ENCODE measurements at regions not wholly inside any gene's neighbourhood (a gene's known extent, or its start where the extent isn't known, plus 50 kb on each side); places are given as distances from the start of the nearest gene placed in this dataset.
A peak's percentile ranks its signal among the peaks of the same experiment; 100 is the strongest.

DNA sequence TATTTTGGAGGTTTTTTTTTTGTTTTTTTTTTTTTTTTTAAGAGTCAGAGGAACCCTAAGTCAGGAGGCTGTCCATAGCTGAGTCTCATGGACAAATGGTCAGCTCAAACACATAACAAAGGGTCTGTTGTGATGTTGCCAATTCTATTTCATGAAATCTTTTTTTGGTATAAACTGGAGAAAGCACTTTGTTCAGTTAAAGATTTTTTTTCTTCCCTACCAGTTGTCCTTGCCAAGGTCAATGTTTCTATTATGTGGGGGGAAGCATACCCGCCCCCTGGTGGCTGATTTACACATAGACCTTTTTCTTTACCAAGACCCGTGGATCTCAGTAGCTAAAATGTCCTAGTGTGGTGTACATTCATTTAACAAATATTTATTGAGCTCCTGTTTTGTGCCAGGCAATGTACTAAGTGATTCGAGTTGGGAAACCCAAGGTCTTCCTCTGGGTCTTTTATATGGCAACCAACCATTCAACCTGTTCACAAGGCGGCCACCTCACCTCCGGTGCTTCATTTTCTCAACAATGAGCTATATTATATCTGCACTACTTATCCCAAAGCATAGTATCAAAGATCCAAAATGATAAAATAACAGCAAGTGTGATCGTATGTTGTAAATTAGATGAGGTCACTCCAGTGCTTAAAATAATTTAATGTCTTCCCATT, 214.5 kb downstream of the PAH start:
- TF ChIP-seq CREB1 (IDR thresholded peaks at IDR 0.05; ENCODE audit: low read depth) (no peak), RAD21 (IDR thresholded peaks at IDR 0.05; ENCODE audit: low read depth) (peak; percentile 48; the same call in 1 of the 2 replicates)

DNA sequence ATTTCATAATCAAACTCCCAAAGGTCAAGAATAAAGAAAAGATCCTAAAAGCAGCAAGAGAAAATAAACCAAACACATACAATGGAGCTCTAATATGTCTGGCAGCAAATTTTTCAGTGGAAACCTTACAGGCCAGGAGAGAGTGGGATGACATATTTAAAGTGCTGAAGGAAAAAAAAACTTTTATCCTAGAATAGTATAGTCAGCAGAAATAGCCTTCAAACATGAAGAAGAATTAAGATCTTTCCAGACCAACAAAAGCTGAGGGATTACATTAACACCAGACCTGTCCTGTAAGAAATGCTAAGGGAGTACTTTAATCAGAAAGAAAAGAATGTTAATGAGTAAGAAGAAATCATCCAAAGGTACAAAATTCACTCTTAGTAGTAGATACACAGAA, 215.7 kb upstream of the IGF1 start:
- TF ChIP-seq TAF1 (IDR thresholded peaks at IDR 0.05; ENCODE audit: low read depth) (no peak), RAD21 (IDR thresholded peaks at IDR 0.05; ENCODE audit: low read depth) (no peak), ZBTB7A (IDR thresholded peaks at IDR 0.05; ENCODE audit: low read depth) (no peak), CEBPB (IDR thresholded peaks at IDR 0.05) (no peak), YY1 (IDR thresholded peaks at IDR 0.05; ENCODE audit: low read depth) (no peak), TCF12 (IDR thresholded peaks at IDR 0.05; ENCODE audit: low read depth) (no peak), EP300 (IDR thresholded peaks at IDR 0.05; ENCODE audit: borderline replicate concordance) (no peak), EGR1 (IDR thresholded peaks at IDR 0.05) (no peak), FOXM1 (IDR thresholded peaks at IDR 0.05; ENCODE audit: borderline replicate concordance, low read depth) (no peak)

DNA sequence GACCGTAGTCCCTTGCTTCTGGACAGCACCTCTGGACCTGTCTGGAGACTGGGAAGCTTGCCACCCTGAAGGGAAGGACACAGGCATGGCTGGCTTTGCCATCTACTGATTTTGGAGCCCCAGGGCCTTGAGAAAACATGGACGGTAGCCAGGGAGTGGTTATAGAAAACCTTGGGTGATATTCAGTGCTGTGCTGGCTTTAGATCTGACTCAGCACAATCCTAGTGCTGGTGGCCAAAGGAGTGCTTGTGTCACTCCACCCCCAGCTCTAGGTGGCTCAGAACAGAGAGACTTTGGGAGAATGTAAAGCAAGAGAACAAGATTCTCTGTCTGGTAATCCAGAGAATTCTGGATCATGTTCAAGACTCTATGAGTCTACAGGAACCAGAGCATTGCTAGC, 214.5 kb upstream of the IGF1 start:
- TF ChIP-seq EP300 (IDR thresholded peaks at IDR 0.05; ENCODE audit: borderline replicate concordance), result no peak
- no peak for TF ChIP-seq CEBPB (IDR thresholded peaks at IDR 0.05)
- no peak for TF ChIP-seq TCF12 (IDR thresholded peaks at IDR 0.05; ENCODE audit: low read depth)
- no peak for TF ChIP-seq FOXM1 (IDR thresholded peaks at IDR 0.05; ENCODE audit: borderline replicate concordance, low read depth)
- no peak for TF ChIP-seq REST (IDR thresholded peaks at IDR 0.05; ENCODE audit: low read depth)

- TF ChIP-seq RAD21 (IDR thresholded peaks at IDR 0.05; ENCODE audit: low read depth), result no peak
- no peak for TF ChIP-seq TAF1 (IDR thresholded peaks at IDR 0.05; ENCODE audit: low read depth)
- TF ChIP-seq REST (IDR thresholded peaks at IDR 0.05; ENCODE audit: low read depth), result no peak
- no peak for TF ChIP-seq ZBTB7A (IDR thresholded peaks at IDR 0.05; ENCODE audit: low read depth)
- no peak for TF ChIP-seq EP300 (IDR thresholded peaks at IDR 0.05; ENCODE audit: borderline replicate concordance)
- TF ChIP-seq YY1 (IDR thresholded peaks at IDR 0.05; ENCODE audit: low read depth), result no peak
- no peak for TF ChIP-seq MAX (IDR thresholded peaks at IDR 0.05)
- TF ChIP-seq TEAD4 (IDR thresholded peaks at IDR 0.05), result no peak
- TF ChIP-seq EGR1 (IDR thresholded peaks at IDR 0.05), result no peak
- no peak for TF ChIP-seq CREB1 (IDR thresholded peaks at IDR 0.05; ENCODE audit: low read depth)
- TF ChIP-seq, protein P1, sequence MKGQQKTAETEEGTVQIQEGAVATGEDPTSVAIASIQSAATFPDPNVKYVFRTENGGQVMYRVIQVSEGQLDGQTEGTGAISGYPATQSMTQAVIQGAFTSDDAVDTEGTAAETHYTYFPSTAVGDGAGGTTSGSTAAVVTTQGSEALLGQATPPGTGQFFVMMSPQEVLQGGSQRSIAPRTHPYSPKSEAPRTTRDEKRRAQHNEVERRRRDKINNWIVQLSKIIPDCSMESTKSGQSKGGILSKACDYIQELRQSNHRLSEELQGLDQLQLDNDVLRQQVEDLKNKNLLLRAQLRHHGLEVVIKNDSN (IDR thresholded peaks at IDR 0.05), result no peak
- no peak for TF ChIP-seq CEBPB (IDR thresholded peaks at IDR 0.05)
- TF ChIP-seq FOXM1 (IDR thresholded peaks at IDR 0.05; ENCODE audit: borderline replicate concordance, low read depth), result no peak
- no peak for TF ChIP-seq NFIC (IDR thresholded peaks at IDR 0.05)
- no peak for TF ChIP-seq TCF12 (IDR thresholded peaks at IDR 0.05; ENCODE audit: low read depth)
Observed at GRCh38 chr12:102691773-102692555, 211.6 kb upstream of the IGF1 start.

GRCh38 chr12:102690253-102690652, 209.9 kb upstream of the IGF1 start:
- no peak for TF ChIP-seq REST (IDR thresholded peaks at IDR 0.05; ENCODE audit: low read depth)
- no peak for TF ChIP-seq FOXM1 (IDR thresholded peaks at IDR 0.05; ENCODE audit: borderline replicate concordance, low read depth)
- TF ChIP-seq CEBPB (IDR thresholded peaks at IDR 0.05), result no peak
- TF ChIP-seq MAX (IDR thresholded peaks at IDR 0.05), result no peak
- no peak for TF ChIP-seq TAF1 (IDR thresholded peaks at IDR 0.05; ENCODE audit: low read depth)
- TF ChIP-seq, protein P1 (IDR thresholded peaks at IDR 0.05), result no peak
- no peak for TF ChIP-seq EP300 (IDR thresholded peaks at IDR 0.05; ENCODE audit: borderline replicate concordance)
- no peak for TF ChIP-seq YY1 (IDR thresholded peaks at IDR 0.05; ENCODE audit: low read depth)
- TF ChIP-seq RAD21 (IDR thresholded peaks at IDR 0.05; ENCODE audit: low read depth), result no peak
- no peak for TF ChIP-seq TCF12 (IDR thresholded peaks at IDR 0.05; ENCODE audit: low read depth)
- TF ChIP-seq EGR1 (IDR thresholded peaks at IDR 0.05), result no peak
- no peak for TF ChIP-seq TEAD4 (IDR thresholded peaks at IDR 0.05)
- TF ChIP-seq NFIC (IDR thresholded peaks at IDR 0.05), result no peak
- TF ChIP-seq CREB1 (IDR thresholded peaks at IDR 0.05; ENCODE audit: low read depth), result no peak
- no peak for TF ChIP-seq ZBTB7A (IDR thresholded peaks at IDR 0.05; ENCODE audit: low read depth)

Data from Ishikawa (cell line).